Activated CD8-positive, alpha-beta memory T cell treated with anti-CD3 and anti-CD28 coated beads, Interleukin-2, amount 10 ng/mL, durations not matched to agents 7 days and 5 days (primary cell): ENCODE measurements at regions not wholly inside any gene's neighbourhood (a gene's known extent, or its start where the extent isn't known, plus 50 kb on each side); places are given as distances from the start of the nearest gene placed in this dataset.
"Not testable (repeated sequence)": the region's sequence is repeated elsewhere in the genome, so short reads cannot be mapped to it uniquely, and the experiment has no call there.

ENCODE experiments used
- ATAC-seq: fragments of 150-1000 bp; cut with Tn5 transposase; one replicate; pipeline ENCODE4 v1.10.0; 2021; ENCODE audit warnings: moderate library complexity
- CTCF ChIA-PET: fragments of 350-600 bp; sonication (Branson Sonifier 250); formaldehyde crosslinking; loops from one replicate; lab custom pipeline; 2021; ENCODE audit warnings: antibody characterized with exemption; lab: Charles Lee
- DNase-seq: peaks from one replicate; pipeline ENCODE4 v3.0.0-alpha.2; 2020
- H3K27ac Mint-ChIP-seq: one replicate; pipeline ENCODE4 v1.8.0; 2021; ENCODE audit warnings: mild to moderate bottlenecking, mixed read lengths
- H3K27me3 Mint-ChIP-seq: one replicate; pipeline ENCODE4 v1.8.0; 2021; ENCODE audit warnings: mixed read lengths
- H3K36me3 Mint-ChIP-seq: one replicate; pipeline ENCODE4 v1.8.0; 2021; ENCODE audit warnings: mild to moderate bottlenecking, mixed read lengths
- H3K4me1 Mint-ChIP-seq: one replicate; pipeline ENCODE4 v1.8.0; 2021; ENCODE audit warnings: mixed read lengths
- H3K4me3 Mint-ChIP-seq: one replicate; pipeline ENCODE4 v1.8.0; 2021; ENCODE audit warnings: mild to moderate bottlenecking, moderate library complexity, mixed read lengths
- H3K9me3 Mint-ChIP-seq: one replicate; pipeline ENCODE4 v1.8.0; 2022; ENCODE audit warnings: low read depth, mixed read lengths

- CTCF ChIA-PET: no interaction called here
- H3K27ac Mint-ChIP-seq: no peak overlapping the region
- H3K4me3 Mint-ChIP-seq: no peak overlapping the region
- H3K9me3 Mint-ChIP-seq: peaks cover 2% of the 10 kb centered on the region
- H3K27me3 Mint-ChIP-seq: no peaks in the 10 kb centered on the region
- H3K36me3 Mint-ChIP-seq: no peaks in the 10 kb centered on the region
- DNase-seq: no peak
- ATAC-seq: no peak
- no peaks in the 10 kb centered on the region for H3K4me1 Mint-ChIP-seq
Observed at GRCh38 chr5:145540375-145540774, 294.8 kb downstream of the PRELID2 start.

- Mint-ChIP-seq H3K27ac (no peak overlapping the region), H3K4me3 (no peak overlapping the region), H3K4me1 (no peaks in the 10 kb centered on the region), H3K36me3 (no peaks in the 10 kb centered on the region), H3K9me3 (peaks cover 2% of the 10 kb centered on the region), H3K27me3 (no peaks in the 10 kb centered on the region)
- no peak for ATAC-seq
- CTCF ChIA-PET: no interaction called here
- DNase-seq: no peak
Observed at GRCh38 chr5:145539201-145539600, 295.9 kb downstream of the PRELID2 start.

- CTCF ChIA-PET: no interaction called here
- H3K27me3 Mint-ChIP-seq: no peaks in the 10 kb centered on the region
Observed at GRCh38 chr5:145536133-145536532, 299.0 kb downstream of the PRELID2 start.

GRCh38 chr5:145531038-145531734 lies 304.0 kb downstream of the PRELID2 start:
- no peaks in the 10 kb centered on the region for H3K9me3 Mint-ChIP-seq
- no peak overlapping the region for H3K4me3 Mint-ChIP-seq
- no peak overlapping the region for H3K27ac Mint-ChIP-seq
- no peaks in the 10 kb centered on the region for H3K4me1 Mint-ChIP-seq
- CTCF ChIA-PET: no interaction called here
- DNase-seq (no peak), ATAC-seq (no peak)
- no peaks in the 10 kb centered on the region for H3K36me3 Mint-ChIP-seq
- H3K27me3 Mint-ChIP-seq: no peaks in the 10 kb centered on the region

More at GRCh38 chr5:145536133-145536532, 299.0 kb downstream of the PRELID2 start:
- H3K27ac Mint-ChIP-seq: no peak overlapping the region
- peaks cover 2% of the 10 kb centered on the region for H3K9me3 Mint-ChIP-seq
- H3K4me3 Mint-ChIP-seq: no peak overlapping the region
- H3K4me1 Mint-ChIP-seq: no peaks in the 10 kb centered on the region
- DNase-seq: no peak
- no peak for ATAC-seq
- H3K36me3 Mint-ChIP-seq: no peaks in the 10 kb centered on the region

- Mint-ChIP-seq H3K27me3 (no peaks in the 10 kb centered on the region), H3K4me1 (no peaks in the 10 kb centered on the region), H3K4me3 (no peak overlapping the region), H3K9me3 (no peaks in the 10 kb centered on the region), H3K27ac (no peak overlapping the region), H3K36me3 (no peaks in the 10 kb centered on the region)
- CTCF ChIA-PET: no interaction called here
- DNase-seq (no peak), ATAC-seq (no peak)
Observed at GRCh38 chr5:145521523-145521922, 313.6 kb downstream of the PRELID2 start.

- DNase-seq: no peak
- Mint-ChIP-seq H3K9me3 (no peaks in the 10 kb centered on the region), H3K27me3 (no peaks in the 10 kb centered on the region), H3K4me1 (no peaks in the 10 kb centered on the region), H3K36me3 (no peaks in the 10 kb centered on the region), H3K27ac (no peak overlapping the region), H3K4me3 (no peak overlapping the region)
- no peak for ATAC-seq
- CTCF ChIA-PET: no interaction called here
Observed at GRCh38 chr5:145521066-145521465, 314.1 kb downstream of the PRELID2 start.

GRCh38 chr5:145520335-145520734 lies 314.8 kb downstream of the PRELID2 start:
- Mint-ChIP-seq H3K4me1 (no peaks in the 10 kb centered on the region), H3K36me3 (no peaks in the 10 kb centered on the region)
- no peak for ATAC-seq

GRCh38 chr5:145517588-145517987 lies 317.6 kb downstream of the PRELID2 start:
- ATAC-seq, H3K4me3 Mint-ChIP-seq, H3K9me3 Mint-ChIP-seq, H3K36me3 Mint-ChIP-seq, H3K27me3 Mint-ChIP-seq, DNase-seq, CTCF ChIA-PET, H3K4me1 Mint-ChIP-seq, H3K27ac Mint-ChIP-seq: not testable (repeated sequence)

More at GRCh38 chr5:145520335-145520734, 314.8 kb downstream of the PRELID2 start:
- no peaks in the 10 kb centered on the region for H3K27me3 Mint-ChIP-seq
- H3K27ac Mint-ChIP-seq: no peak overlapping the region
- no peak overlapping the region for H3K4me3 Mint-ChIP-seq
- DNase-seq: no peak
- CTCF ChIA-PET: no interaction called here
- H3K9me3 Mint-ChIP-seq: no peaks in the 10 kb centered on the region

- Mint-ChIP-seq H3K27ac (no peak overlapping the region), H3K4me1 (no peaks in the 10 kb centered on the region), H3K4me3 (no peak overlapping the region), H3K36me3 (no peaks in the 10 kb centered on the region), H3K27me3 (no peaks in the 10 kb centered on the region), H3K9me3 (peaks cover 2% of the 10 kb centered on the region)
- CTCF ChIA-PET: no interaction called here
- DNase-seq (no peak), ATAC-seq (no peak)
Observed at GRCh38 chr5:145511351-145511750, 323.8 kb downstream of the PRELID2 start.

GRCh38 chr5:145510769-145511168 lies 324.4 kb downstream of the PRELID2 start:
- peaks cover 2% of the 10 kb centered on the region for H3K9me3 Mint-ChIP-seq
- H3K27me3 Mint-ChIP-seq: no peaks in the 10 kb centered on the region
- no peaks in the 10 kb centered on the region for H3K4me1 Mint-ChIP-seq
- H3K36me3 Mint-ChIP-seq: no peaks in the 10 kb centered on the region
- H3K27ac Mint-ChIP-seq: no peak overlapping the region
- H3K4me3 Mint-ChIP-seq: no peak overlapping the region
- ATAC-seq: no peak
- DNase-seq: no peak
- CTCF ChIA-PET: no interaction called here

GRCh38 chr5:145510324-145510723 lies 324.8 kb downstream of the PRELID2 start:
- Mint-ChIP-seq H3K4me1 (no peaks in the 10 kb centered on the region), H3K27me3 (no peaks in the 10 kb centered on the region), H3K4me3 (no peak overlapping the region), H3K27ac (no peak overlapping the region), H3K36me3 (no peaks in the 10 kb centered on the region), H3K9me3 (peaks cover 2% of the 10 kb centered on the region)
- DNase-seq (no peak), ATAC-seq (no peak)
- CTCF ChIA-PET: no interaction called here

- CTCF ChIA-PET: no interaction called here
- Mint-ChIP-seq H3K4me1 (no peaks in the 10 kb centered on the region), H3K27me3 (no peaks in the 10 kb centered on the region), H3K36me3 (no peaks in the 10 kb centered on the region), H3K27ac (no peak overlapping the region), H3K9me3 (peaks cover 2% of the 10 kb centered on the region), H3K4me3 (no peak overlapping the region)
- ATAC-seq: no peak
- no peak for DNase-seq
Observed at GRCh38 chr5:145509336-145510136, 325.6 kb downstream of the PRELID2 start.

- no peak for DNase-seq
- Mint-ChIP-seq H3K27ac (no peak overlapping the region), H3K4me1 (no peaks in the 10 kb centered on the region), H3K9me3 (no peaks in the 10 kb centered on the region), H3K27me3 (no peaks in the 10 kb centered on the region), H3K4me3 (no peak overlapping the region), H3K36me3 (no peaks in the 10 kb centered on the region)
- CTCF ChIA-PET: no interaction called here
- no peak for ATAC-seq
Observed at GRCh38 chr5:145506185-145506850, 328.8 kb downstream of the PRELID2 start.

- ATAC-seq (no peak), DNase-seq (no peak)
- Mint-ChIP-seq H3K27ac (no peak overlapping the region), H3K36me3 (no peaks in the 10 kb centered on the region), H3K9me3 (no peaks in the 10 kb centered on the region), H3K4me1 (no peaks in the 10 kb centered on the region), H3K4me3 (no peak overlapping the region), H3K27me3 (no peaks in the 10 kb centered on the region)
- CTCF ChIA-PET: no interaction called here
Observed at GRCh38 chr5:145502906-145503305, 332.2 kb downstream of the PRELID2 start.
